ENCODE measurements at regions not wholly inside any gene's neighbourhood (a gene's known extent, or its start where the extent isn't known, plus 50 kb on each side); places are given as distances from the start of the nearest gene placed in this dataset.

DNA sequence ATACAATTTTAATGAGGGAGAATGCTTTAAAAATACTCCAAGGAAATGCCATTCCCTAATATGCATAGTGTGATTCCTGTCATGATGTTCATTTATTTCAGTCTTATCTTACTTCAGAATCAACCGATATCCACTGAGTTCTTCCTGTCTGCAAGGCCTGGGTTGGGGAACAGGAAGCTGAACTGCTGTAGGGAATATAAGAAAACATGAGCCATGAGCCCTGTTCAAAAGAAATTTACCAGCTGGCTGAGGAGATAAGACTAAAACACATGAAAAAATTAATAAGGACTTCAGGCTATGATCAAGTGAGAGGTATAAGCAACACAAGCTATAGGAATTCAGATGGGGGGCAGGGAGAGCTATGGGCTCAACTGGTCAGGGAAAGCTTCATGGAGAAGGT lies 184.7 kb downstream of the PLPP4 start:
- no peaks in the 10 kb centered on the region for H3K9me3 ChIP-seq (ENCODE audit: control insufficient read depth in 2 of 3, insufficient read depth in 1 of 3, low read length in 3 of 3)
- H3K4me3 ChIP-seq (ENCODE audit: low read length in 3 of 3): no peak overlapping the region
- H3K9ac ChIP-seq (ENCODE audit: low read length in 3 of 3): no peak overlapping the region
- TF ChIP-seq, protein P1, sequence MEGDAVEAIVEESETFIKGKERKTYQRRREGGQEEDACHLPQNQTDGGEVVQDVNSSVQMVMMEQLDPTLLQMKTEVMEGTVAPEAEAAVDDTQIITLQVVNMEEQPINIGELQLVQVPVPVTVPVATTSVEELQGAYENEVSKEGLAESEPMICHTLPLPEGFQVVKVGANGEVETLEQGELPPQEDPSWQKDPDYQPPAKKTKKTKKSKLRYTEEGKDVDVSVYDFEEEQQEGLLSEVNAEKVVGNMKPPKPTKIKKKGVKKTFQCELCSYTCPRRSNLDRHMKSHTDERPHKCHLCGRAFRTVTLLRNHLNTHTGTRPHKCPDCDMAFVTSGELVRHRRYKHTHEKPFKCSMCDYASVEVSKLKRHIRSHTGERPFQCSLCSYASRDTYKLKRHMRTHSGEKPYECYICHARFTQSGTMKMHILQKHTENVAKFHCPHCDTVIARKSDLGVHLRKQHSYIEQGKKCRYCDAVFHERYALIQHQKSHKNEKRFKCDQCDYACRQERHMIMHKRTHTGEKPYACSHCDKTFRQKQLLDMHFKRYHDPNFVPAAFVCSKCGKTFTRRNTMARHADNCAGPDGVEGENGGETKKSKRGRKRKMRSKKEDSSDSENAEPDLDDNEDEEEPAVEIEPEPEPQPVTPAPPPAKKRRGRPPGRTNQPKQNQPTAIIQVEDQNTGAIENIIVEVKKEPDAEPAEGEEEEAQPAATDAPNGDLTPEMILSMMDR (IDR thresholded peaks at IDR 0.05; ENCODE audit: borderline replicate concordance, extremely low read depth, insufficient read depth): no peak
- H3K27me3 ChIP-seq (ENCODE audit: control insufficient read depth, insufficient read depth, low read length): no peaks in the 10 kb centered on the region
- intact Hi-C loops (cut with DNase I): no loop called here
- FAIRE-seq (no peak), DNase-seq (no peak)
- H3K27ac ChIP-seq (ENCODE audit: low read depth in 2 of 2, low read length in 2 of 2): no peak overlapping the region
- no peaks in the 10 kb centered on the region for H3K4me1 ChIP-seq (ENCODE audit: control insufficient read depth in 2 of 3, insufficient read depth in 2 of 3, low read depth in 1 of 3, low read length in 3 of 3)
- H3K36me3 ChIP-seq (ENCODE audit: control insufficient read depth in 2 of 3, insufficient read depth in 3 of 3, low read length in 3 of 3): no peaks in the 10 kb centered on the region

DNA sequence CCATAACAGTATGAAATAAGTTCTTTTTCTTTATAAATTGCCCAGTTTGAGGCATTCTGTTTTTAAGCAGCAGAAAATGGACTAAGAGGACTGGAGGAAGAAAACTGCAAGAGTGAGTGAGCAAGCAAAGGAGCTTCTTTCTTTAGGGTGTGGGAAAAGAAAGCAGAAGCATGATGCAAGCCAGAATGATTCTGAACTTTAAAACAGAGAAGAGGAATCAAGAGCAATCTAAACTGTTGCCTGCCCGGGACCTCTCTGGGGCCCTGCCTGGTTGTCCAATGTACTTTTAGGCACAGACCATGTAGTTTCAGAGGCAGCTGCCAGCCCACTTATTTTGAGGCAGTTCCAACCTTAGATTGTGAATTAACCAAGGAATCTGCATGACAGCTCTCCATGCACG lies 186.3 kb downstream of the PLPP4 start:
- Histone ChIP-seq H3K4me3 (ENCODE audit: low read length in 3 of 3) (no peak overlapping the region), H3K27me3 (ENCODE audit: control insufficient read depth, insufficient read depth, low read length) (no peaks in the 10 kb centered on the region), H3K9ac (ENCODE audit: low read length in 3 of 3) (no peak overlapping the region), H3K4me1 (ENCODE audit: control insufficient read depth in 2 of 3, insufficient read depth in 2 of 3, low read depth in 1 of 3, low read length in 3 of 3) (no peaks in the 10 kb centered on the region), H3K36me3 (ENCODE audit: control insufficient read depth in 2 of 3, insufficient read depth in 3 of 3, low read length in 3 of 3) (no peaks in the 10 kb centered on the region), H3K27ac (ENCODE audit: low read depth in 2 of 2, low read length in 2 of 2) (no peak overlapping the region), H3K9me3 (ENCODE audit: control insufficient read depth in 2 of 3, insufficient read depth in 1 of 3, low read length in 3 of 3) (no peaks in the 10 kb centered on the region)
- intact Hi-C loops (cut with DNase I): no loop called here
- no peak for DNase-seq
- no peak for FAIRE-seq
- TF ChIP-seq, protein P1 (IDR thresholded peaks at IDR 0.05; ENCODE audit: borderline replicate concordance, extremely low read depth, insufficient read depth): no peak

DNA sequence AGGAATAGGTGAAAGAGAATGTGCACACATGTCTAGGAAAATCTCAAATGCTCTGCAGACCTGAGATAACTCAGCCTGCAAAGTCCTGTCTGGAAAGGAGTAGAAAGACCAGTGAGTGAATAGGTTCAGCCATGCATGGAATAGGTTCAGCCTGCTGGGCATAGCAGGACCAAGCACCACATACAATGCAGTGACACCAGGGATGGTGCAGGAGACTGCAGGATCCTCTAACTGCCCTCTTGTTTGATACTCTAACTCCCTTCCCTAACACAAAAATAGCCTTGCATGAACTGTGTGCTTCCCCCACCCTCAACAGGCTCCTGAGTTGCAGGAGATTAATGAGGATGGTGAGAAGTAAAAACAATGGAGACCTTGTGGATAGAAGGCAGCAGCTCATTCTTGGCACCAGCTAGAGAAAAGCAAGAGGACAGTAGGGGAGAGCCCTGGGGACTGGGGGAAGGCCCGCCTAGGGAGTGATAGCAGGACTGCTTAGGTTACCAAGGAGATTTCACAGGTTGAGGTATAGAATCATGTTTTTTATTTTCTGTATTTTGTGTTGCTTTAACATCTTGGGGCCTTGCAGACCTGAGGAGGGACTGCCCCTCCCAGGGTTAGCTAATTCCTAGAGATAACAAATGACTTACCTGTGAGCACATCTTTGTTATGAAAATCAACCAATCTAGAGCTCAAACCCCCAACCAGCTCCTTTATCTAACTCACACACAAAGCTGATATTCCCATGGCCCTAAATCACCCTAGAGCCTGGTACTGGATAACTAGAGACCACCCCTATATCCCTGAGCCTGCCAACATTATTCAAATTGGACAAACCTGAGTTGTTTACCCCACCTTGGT lies 187.8 kb downstream of the PLPP4 start:
- Histone ChIP-seq H3K9me3 (ENCODE audit: control insufficient read depth in 2 of 3, insufficient read depth in 1 of 3, low read length in 3 of 3) (no peaks in the 10 kb centered on the region), H3K4me3 (ENCODE audit: low read length in 3 of 3) (no peak overlapping the region), H3K27me3 (ENCODE audit: control insufficient read depth, insufficient read depth, low read length) (no peaks in the 10 kb centered on the region), H3K36me3 (ENCODE audit: control insufficient read depth in 2 of 3, insufficient read depth in 3 of 3, low read length in 3 of 3) (no peaks in the 10 kb centered on the region), H3K4me1 (ENCODE audit: control insufficient read depth in 2 of 3, insufficient read depth in 2 of 3, low read depth in 1 of 3, low read length in 3 of 3) (no peaks in the 10 kb centered on the region), H3K27ac (ENCODE audit: low read depth in 2 of 2, low read length in 2 of 2) (no peak overlapping the region), H3K9ac (ENCODE audit: low read length in 3 of 3) (no peak overlapping the region)
- FAIRE-seq (no peak), DNase-seq (no peak)
- intact Hi-C loops (cut with DNase I): no loop called here
- TF ChIP-seq, protein P1 (IDR thresholded peaks at IDR 0.05; ENCODE audit: borderline replicate concordance, extremely low read depth, insufficient read depth): no peak
